ENCODE measurements at regions not wholly inside any gene's neighbourhood (a gene's known extent, or its start where the extent isn't known, plus 50 kb on each side); places are given as distances from the start of the nearest gene placed in this dataset.

DNA sequence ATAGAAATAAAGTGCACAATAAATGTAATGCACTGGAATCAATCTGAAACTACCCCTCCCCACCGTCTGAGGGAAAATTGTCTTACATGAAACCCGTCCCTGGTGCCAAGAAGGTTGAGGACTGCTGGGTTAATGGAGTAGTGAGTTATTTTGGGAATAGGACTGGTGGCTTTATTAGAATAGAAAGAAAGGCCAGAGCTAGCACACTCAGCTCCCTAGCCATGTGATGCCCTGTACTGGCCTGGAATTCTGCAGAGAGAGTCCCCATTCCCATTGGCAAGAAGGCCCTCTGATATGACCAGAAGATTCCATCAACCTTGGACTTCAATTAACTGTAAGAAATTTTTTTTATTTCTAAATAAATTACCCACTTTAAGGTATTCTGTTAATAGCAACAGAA lies 393.5 kb upstream of the PCDH9 start:
- peaks cover 19% of the 10 kb centered on the region for H3K4me1 ChIP-seq (ENCODE audit: control insufficient read depth, insufficient read depth, low read length, poor library complexity, severe bottlenecking)
- no peak overlapping the region for H3K27ac ChIP-seq (ENCODE audit: low read depth, low read length, severe bottlenecking)
- no peaks in the 10 kb centered on the region for H3K36me3 ChIP-seq (ENCODE audit: control insufficient read depth, insufficient read depth, low read length)
- H3K9me3 ChIP-seq (ENCODE audit: control insufficient read depth, low read length), result no peaks in the 10 kb centered on the region
- no peak overlapping the region for H3K4me3 ChIP-seq (ENCODE audit: extremely low read depth, insufficient read depth, low read length, poor library complexity, severe bottlenecking)
- no CpG with 5 or more reads among the region's 2 CpGs for WGBS, 2 experiments (ENCODE audit: insufficient coverage in 2 of 2)

DNA sequence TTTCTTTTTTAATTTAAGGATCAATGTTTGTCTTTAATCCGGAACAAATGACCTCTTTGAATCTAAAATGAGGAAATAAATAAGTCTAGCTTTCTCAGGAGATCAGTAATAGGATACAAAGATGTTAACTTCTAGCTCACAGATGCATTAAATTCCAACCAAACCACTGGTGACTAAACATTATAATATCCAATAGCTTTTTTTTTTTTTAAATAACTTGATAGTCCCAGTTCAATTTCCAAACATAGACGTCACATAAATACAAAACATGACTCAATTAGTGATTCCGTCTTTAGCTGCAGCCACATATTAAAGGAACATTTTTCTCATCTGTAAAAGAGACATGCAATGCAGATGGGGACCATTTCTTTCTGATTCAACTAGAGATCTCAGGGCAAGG lies 390.5 kb upstream of the PCDH9 start:
- Histone ChIP-seq H3K4me3 (ENCODE audit: extremely low read depth, insufficient read depth, low read length, poor library complexity, severe bottlenecking) (no peak overlapping the region), H3K4me1 (ENCODE audit: control insufficient read depth, insufficient read depth, low read length, poor library complexity, severe bottlenecking) (peaks cover 12% of the 10 kb centered on the region), H3K36me3 (ENCODE audit: control insufficient read depth, insufficient read depth, low read length) (no peaks in the 10 kb centered on the region), H3K27ac (ENCODE audit: low read depth, low read length, severe bottlenecking) (peak overlapping the region; percentile 55), H3K9me3 (ENCODE audit: control insufficient read depth, low read length) (no peaks in the 10 kb centered on the region)
- WGBS, 2 experiments (ENCODE audit: insufficient coverage in 2 of 2), result no CpG with 5 or more reads among the region's 3 CpGs

DNA sequence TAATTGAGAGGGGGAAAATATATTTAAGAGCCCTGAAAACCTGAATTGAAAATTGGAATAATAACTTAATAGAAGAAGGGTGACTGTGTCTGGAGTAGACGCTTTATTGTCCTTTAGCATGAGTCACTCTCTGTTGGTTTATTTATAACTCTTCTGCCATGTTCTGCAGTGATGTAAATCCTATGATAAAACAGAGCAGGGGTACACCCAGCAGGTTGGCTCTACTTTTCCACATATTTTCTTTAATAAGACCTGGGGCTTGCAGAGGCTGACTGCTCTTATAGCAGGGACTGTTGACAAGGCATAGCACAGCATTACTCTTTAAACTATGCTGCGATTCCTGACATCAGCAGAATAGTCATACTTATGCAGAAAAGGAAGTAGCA lies 389.9 kb upstream of the PCDH9 start:
- Histone ChIP-seq H3K4me1 (ENCODE audit: control insufficient read depth, insufficient read depth, low read length, poor library complexity, severe bottlenecking) (peaks cover 11% of the 10 kb centered on the region), H3K4me3 (ENCODE audit: extremely low read depth, insufficient read depth, low read length, poor library complexity, severe bottlenecking) (no peak overlapping the region), H3K27ac (ENCODE audit: low read depth, low read length, severe bottlenecking) (peak overlapping the region; percentile 55), H3K36me3 (ENCODE audit: control insufficient read depth, insufficient read depth, low read length) (no peaks in the 10 kb centered on the region), H3K9me3 (ENCODE audit: control insufficient read depth, low read length) (no peaks in the 10 kb centered on the region)
- WGBS, 2 experiments (ENCODE audit: insufficient coverage in 2 of 2), result 100% methylated on average over 1 to 2 of the region's 2 CpGs

DNA sequence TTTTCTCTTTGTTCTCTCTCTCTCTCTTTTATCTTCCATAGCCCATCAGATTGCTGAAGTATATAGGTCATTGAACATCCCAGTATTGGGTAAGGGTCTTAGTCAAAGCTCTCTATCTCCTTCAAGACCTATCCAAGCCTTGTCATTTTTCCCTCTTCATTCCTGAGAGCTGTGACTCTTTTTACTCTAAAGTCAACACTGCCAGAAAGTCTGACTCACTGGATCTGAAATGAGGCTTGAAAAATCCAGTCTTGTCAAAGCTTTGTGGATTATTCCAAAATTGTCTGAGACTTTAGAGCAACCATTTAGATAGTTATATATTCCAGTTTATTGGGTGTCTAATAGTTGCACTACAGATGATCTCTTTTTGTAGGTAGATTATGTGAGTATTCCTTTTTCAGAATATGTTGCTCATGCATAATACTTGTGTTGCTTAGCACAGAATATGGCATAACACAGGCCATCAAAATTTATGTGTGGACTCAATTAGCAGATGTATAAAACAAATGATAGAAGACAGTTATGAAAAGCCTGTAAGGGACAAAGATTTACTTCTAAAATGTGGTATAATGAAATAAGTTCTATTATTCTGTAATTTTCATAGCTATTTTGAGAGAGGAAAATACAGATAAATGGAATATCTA lies 389.3 kb upstream of the PCDH9 start:
- Histone ChIP-seq H3K4me1 (ENCODE audit: control insufficient read depth, insufficient read depth, low read length, poor library complexity, severe bottlenecking) (peaks cover 11% of the 10 kb centered on the region), H3K9me3 (ENCODE audit: control insufficient read depth, low read length) (no peaks in the 10 kb centered on the region), H3K27ac (ENCODE audit: low read depth, low read length, severe bottlenecking) (peak overlapping the region; percentile 55), H3K36me3 (ENCODE audit: control insufficient read depth, insufficient read depth, low read length) (no peaks in the 10 kb centered on the region), H3K4me3 (ENCODE audit: extremely low read depth, insufficient read depth, low read length, poor library complexity, severe bottlenecking) (no peak overlapping the region)

DNA sequence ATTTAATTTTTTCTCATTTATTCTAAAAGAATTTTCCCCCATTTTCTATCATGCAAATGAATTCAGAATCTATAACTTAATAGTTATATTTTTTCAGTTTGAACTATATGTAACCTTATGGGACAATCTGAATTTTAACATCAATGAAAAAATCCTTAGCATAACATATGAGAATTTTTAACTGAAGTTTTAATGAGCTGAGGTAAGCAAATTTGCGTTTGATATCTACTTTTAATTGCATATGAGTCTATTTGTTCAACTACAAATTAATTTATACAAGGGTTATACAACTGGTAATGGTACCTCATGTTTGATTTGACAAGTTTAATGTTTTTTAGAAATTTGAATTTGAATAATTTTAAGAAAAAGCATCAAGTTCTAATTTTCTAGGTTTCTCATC lies 384.4 kb upstream of the PCDH9 start:
- Histone ChIP-seq H3K4me3 (ENCODE audit: extremely low read depth, insufficient read depth, low read length, poor library complexity, severe bottlenecking) (no peak overlapping the region), H3K4me1 (ENCODE audit: control insufficient read depth, insufficient read depth, low read length, poor library complexity, severe bottlenecking) (peaks cover 2% of the 10 kb centered on the region)
- no CpG with 5 or more reads among the region's 1 CpG for WGBS, 2 experiments (ENCODE audit: insufficient coverage in 2 of 2)

DNA sequence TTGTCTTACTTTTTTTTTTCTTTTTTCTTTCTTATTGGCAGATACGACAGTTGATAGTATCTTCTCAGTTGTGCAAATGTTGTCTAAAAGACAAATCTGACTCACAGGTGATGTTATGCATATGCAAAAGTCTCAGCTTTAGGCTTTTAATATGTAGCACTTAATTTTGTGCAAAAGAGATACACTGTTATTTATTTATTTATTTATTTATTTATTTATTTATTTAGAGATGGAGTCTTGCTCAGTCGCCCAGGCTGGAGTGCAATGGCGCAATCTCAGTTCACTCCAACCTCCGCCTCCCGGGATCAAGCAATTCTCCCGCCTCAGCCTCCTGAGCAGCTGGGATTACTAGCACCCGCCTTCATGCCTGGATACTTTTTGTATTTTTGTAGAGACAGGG lies 383.9 kb upstream of the PCDH9 start:
- 86 to 90% methylated on average over 4 to 5 of the region's 7 CpGs for WGBS, 2 experiments (ENCODE audit: insufficient coverage in 2 of 2)
- Histone ChIP-seq H3K4me3 (ENCODE audit: extremely low read depth, insufficient read depth, low read length, poor library complexity, severe bottlenecking) (no peak overlapping the region), H3K9me3 (ENCODE audit: control insufficient read depth, low read length) (no peaks in the 10 kb centered on the region), H3K36me3 (ENCODE audit: control insufficient read depth, insufficient read depth, low read length) (no peaks in the 10 kb centered on the region), H3K4me1 (ENCODE audit: control insufficient read depth, insufficient read depth, low read length, poor library complexity, severe bottlenecking) (no peaks in the 10 kb centered on the region), H3K27ac (ENCODE audit: low read depth, low read length, severe bottlenecking) (no peak overlapping the region)

More for the DNA sequence above, 384.4 kb upstream of the PCDH9 start:
- H3K27ac ChIP-seq (ENCODE audit: low read depth, low read length, severe bottlenecking), result no peak overlapping the region
- H3K9me3 ChIP-seq (ENCODE audit: control insufficient read depth, low read length), result no peaks in the 10 kb centered on the region
- H3K36me3 ChIP-seq (ENCODE audit: control insufficient read depth, insufficient read depth, low read length), result no peaks in the 10 kb centered on the region

DNA sequence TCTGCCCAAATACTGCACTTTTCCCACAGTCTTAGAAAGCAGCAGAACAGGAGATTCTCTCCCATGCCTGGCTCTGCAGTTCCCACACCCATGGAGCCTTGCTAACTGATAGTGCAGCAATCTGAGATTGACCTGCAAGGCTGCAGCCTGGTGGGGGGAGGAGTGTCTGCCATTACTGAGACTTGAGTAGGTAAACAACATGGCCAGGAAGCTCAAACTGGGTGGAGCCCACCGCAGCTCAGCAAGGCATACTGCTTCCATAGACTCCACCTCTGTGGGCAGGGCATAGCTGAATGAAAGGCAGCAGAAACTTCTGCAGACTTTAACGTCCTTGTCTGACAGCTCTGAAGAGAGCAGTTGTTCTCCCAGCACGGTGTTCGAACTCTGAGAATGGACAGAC lies 358.5 kb upstream of the PCDH9 start:
- no peaks in the 10 kb centered on the region for H3K4me1 ChIP-seq (ENCODE audit: control insufficient read depth, insufficient read depth, low read length, poor library complexity, severe bottlenecking)
- H3K9me3 ChIP-seq (ENCODE audit: control insufficient read depth, low read length), result peaks cover 5% of the 10 kb centered on the region
- H3K4me3 ChIP-seq (ENCODE audit: extremely low read depth, insufficient read depth, low read length, poor library complexity, severe bottlenecking), result no peak overlapping the region
- no peaks in the 10 kb centered on the region for H3K36me3 ChIP-seq (ENCODE audit: control insufficient read depth, insufficient read depth, low read length)
- no peak overlapping the region for H3K27ac ChIP-seq (ENCODE audit: low read depth, low read length, severe bottlenecking)
- WGBS, 2 experiments (ENCODE audit: insufficient coverage in 2 of 2), result 90 to 97% methylated on average over 4 of the region's 4 CpGs

DNA sequence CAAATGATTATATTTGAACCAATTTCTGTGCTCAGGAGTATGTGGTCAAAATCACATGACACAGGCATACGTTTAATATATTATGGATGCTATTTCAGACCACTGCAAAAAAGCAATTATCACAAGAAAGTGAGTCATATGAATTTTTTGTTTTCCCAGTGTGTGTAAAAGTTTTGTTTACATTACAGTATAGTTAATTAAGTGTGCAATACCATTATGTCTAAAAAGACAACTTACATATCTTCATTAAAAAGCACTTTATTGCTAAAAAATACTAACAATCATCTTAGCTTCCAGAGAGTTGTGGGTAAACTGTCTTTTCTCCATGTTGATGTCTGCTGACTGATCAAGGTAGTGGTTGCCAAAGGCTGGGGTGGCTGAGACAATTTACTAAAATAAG lies 347.2 kb upstream of the PCDH9 start:
- no peaks in the 10 kb centered on the region for H3K9me3 ChIP-seq (ENCODE audit: control insufficient read depth, low read length)
- H3K27ac ChIP-seq (ENCODE audit: low read depth, low read length, severe bottlenecking), result no peak overlapping the region
- no peaks in the 10 kb centered on the region for H3K36me3 ChIP-seq (ENCODE audit: control insufficient read depth, insufficient read depth, low read length)
- H3K4me3 ChIP-seq (ENCODE audit: extremely low read depth, insufficient read depth, low read length, poor library complexity, severe bottlenecking), result no peak overlapping the region
- WGBS, 2 experiments (ENCODE audit: insufficient coverage in 2 of 2), result no CpG with 5 or more reads among the region's 1 CpG
- H3K4me1 ChIP-seq (ENCODE audit: control insufficient read depth, insufficient read depth, low read length, poor library complexity, severe bottlenecking), result no peaks in the 10 kb centered on the region

DNA sequence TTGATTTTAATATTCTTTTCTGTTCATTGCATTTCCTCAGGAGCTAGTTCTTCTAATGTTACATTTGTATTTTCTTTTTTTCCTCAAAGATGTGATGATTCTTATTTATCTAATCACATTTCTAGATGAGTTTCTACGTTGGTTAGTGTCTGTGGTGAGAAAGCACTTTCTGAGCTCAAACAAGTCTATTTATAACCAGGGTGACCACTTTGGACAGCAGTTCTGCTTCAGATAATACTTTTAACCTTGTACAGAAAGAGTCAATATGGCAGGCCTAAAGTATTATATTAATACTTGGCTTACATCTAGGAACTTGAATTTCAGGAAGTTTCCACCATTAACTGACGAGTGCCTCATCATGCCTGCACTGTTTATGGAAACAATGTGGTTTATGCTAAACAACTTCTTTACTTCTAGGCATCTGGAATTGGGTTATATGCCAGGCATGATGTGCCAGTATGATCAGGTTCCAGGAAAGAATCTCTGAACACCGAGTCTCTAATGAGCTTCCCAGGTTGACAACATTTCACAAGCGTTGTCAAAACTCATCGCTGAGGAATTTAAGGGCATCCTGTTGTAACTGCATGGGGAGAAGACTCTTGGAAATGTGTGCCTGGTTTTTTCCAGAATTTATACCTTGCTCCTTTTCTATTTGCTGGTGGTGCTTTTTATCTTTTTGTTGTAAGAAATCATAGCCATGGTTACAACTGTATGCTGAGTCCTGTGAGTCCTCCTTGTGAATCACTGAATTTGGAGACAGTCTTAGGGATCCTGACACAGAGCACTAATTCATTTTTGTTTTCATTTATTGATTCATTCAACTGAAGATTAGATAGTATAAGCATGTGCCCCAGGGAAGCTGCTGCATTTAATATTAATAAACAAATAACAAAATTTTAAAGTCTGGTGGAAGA lies 344.4 kb upstream of the PCDH9 start:
- Histone ChIP-seq H3K4me1 (ENCODE audit: control insufficient read depth, insufficient read depth, low read length, poor library complexity, severe bottlenecking) (no peaks in the 10 kb centered on the region), H3K4me3 (ENCODE audit: extremely low read depth, insufficient read depth, low read length, poor library complexity, severe bottlenecking) (no peak overlapping the region), H3K9me3 (ENCODE audit: control insufficient read depth, low read length) (no peaks in the 10 kb centered on the region), H3K36me3 (ENCODE audit: control insufficient read depth, insufficient read depth, low read length) (no peaks in the 10 kb centered on the region), H3K27ac (ENCODE audit: low read depth, low read length, severe bottlenecking) (no peak overlapping the region)
- WGBS, 2 experiments (ENCODE audit: insufficient coverage in 2 of 2), result 96 to 97% methylated on average over 3 to 4 of the region's 5 CpGs

DNA sequence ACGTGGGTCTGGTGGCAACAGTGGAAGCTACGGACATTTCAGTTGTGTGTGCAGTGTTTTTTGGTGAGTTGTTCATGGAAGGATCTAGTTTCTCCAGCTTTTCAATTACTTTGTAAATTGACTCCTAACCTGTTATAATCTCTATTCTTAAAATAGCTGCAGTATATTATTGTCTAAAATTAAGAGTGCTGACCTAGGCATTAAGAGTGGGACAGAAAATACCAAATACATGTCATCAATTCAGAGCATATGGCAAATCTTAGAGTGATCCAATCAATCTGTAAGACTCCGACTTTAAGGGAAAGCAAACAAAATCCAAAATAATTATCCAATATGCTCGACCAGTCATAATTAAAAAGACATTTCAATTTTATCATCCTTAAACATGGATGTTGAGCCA lies 338.1 kb upstream of the PCDH9 start:
- Histone ChIP-seq H3K9me3 (ENCODE audit: control insufficient read depth, low read length) (no peaks in the 10 kb centered on the region), H3K36me3 (ENCODE audit: control insufficient read depth, insufficient read depth, low read length) (no peaks in the 10 kb centered on the region), H3K4me1 (ENCODE audit: control insufficient read depth, insufficient read depth, low read length, poor library complexity, severe bottlenecking) (no peaks in the 10 kb centered on the region), H3K4me3 (ENCODE audit: extremely low read depth, insufficient read depth, low read length, poor library complexity, severe bottlenecking) (no peak overlapping the region), H3K27ac (ENCODE audit: low read depth, low read length, severe bottlenecking) (no peak overlapping the region)
- WGBS, 2 experiments (ENCODE audit: insufficient coverage in 2 of 2), result 64 to 83% methylated on average over 2 of the region's 4 CpGs

DNA sequence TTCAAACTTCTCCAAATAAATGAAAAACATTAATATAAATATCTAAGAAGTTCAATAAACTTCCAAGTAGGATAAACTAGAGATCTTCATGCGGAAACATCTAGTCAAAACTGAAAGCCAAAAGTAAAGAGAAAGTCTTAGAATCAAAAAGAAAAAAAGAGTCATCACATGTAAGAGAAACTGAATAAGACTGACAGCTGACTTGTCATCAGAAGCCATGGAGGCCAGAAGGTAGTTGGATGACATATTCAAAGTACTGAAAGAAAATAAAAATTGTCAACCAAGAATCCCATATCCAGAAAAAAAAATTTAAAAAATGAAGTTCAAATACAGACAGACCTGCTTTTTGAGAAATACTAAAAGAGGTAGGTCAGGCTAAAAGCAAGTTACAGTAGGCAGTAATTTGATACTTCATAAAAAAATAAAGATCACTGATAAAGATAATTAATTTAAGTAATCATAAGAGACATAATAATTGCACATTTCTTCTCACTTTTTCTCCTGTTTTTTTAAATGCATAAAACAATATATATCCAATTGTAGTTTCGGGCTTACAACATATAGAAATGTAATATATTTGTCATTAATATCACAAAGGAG lies 327.6 kb upstream of the PCDH9 start:
- Histone ChIP-seq H3K9me3 (ENCODE audit: control insufficient read depth, low read length) (peaks cover 4% of the 10 kb centered on the region), H3K4me3 (ENCODE audit: extremely low read depth, insufficient read depth, low read length, poor library complexity, severe bottlenecking) (no peak overlapping the region), H3K4me1 (ENCODE audit: control insufficient read depth, insufficient read depth, low read length, poor library complexity, severe bottlenecking) (no peaks in the 10 kb centered on the region), H3K36me3 (ENCODE audit: control insufficient read depth, insufficient read depth, low read length) (no peaks in the 10 kb centered on the region), H3K27ac (ENCODE audit: low read depth, low read length, severe bottlenecking) (no peak overlapping the region)
- no CpG with 5 or more reads among the region's 2 CpGs for WGBS, 2 experiments (ENCODE audit: insufficient coverage in 2 of 2)

Data from mesodermal cell (in vitro differentiated cells).